Activated T-helper 1 cell treated with anti-CD3 and anti-CD28 coated beads, Interleukin-12 subunit alpha, Interleukin-12 subunit beta, Interleukin-2, Interleukin-4 antibody, amounts not matched to agents 30 ng/mL and 10 ng/mL and 1 ng/mL, durations not matched to agents 14 hours and 24 hours and 36 hours (primary cell): ENCODE measurements at regions not wholly inside any gene's neighbourhood (a gene's known extent, or its start where the extent isn't known, plus 50 kb on each side); places are given as distances from the start of the nearest gene placed in this dataset.
"Not testable (repeated sequence)": the region's sequence is repeated elsewhere in the genome, so short reads cannot be mapped to it uniquely, and the experiment has no call there.

Experiments
- DNase-seq: peaks from one replicate; pipeline ENCODE4 v3.0.0; 2021; ENCODE audit warnings: low spot score
- H3K27ac Mint-ChIP-seq: one replicate; pipeline ENCODE4 v1.8.0; 2021; ENCODE audit warnings: mild to moderate bottlenecking, mixed read lengths
- H3K27me3 Mint-ChIP-seq: one replicate; pipeline ENCODE4 v1.8.0; 2022; ENCODE audit warnings: mild to moderate bottlenecking, moderate library complexity, mixed read lengths; ENCODE audit not compliant: insufficient read depth
- H3K36me3 Mint-ChIP-seq: one replicate; pipeline ENCODE4 v1.8.0; 2021; ENCODE audit warnings: low read depth, mixed read lengths
- H3K4me1 Mint-ChIP-seq: one replicate; pipeline ENCODE4 v1.8.0; 2021; ENCODE audit warnings: low read depth, mixed read lengths
- H3K4me3 Mint-ChIP-seq: one replicate; pipeline ENCODE4 v1.8.0; 2021; ENCODE audit warnings: mild to moderate bottlenecking, moderate library complexity, mixed read lengths
- H3K9me3 Mint-ChIP-seq: one replicate; pipeline ENCODE4 v1.8.0; 2021; ENCODE audit warnings: mixed read lengths
- intact Hi-C: fragments of 100-400 bp; cut with micrococcal nuclease; formaldehyde crosslinking; loops from one replicate; pipeline ENCODE4 v1.15.1; 2024

GRCh38 chr1:164433141-164433817 lies 125.7 kb upstream of the PBX1 start:
- H3K4me1 Mint-ChIP-seq: no peaks in the 10 kb centered on the region
- H3K36me3 Mint-ChIP-seq: no peaks in the 10 kb centered on the region
- no peak overlapping the region for H3K4me3 Mint-ChIP-seq
- H3K27me3 Mint-ChIP-seq: no peaks in the 10 kb centered on the region
- DNase-seq: no peak
- no peaks in the 10 kb centered on the region for H3K9me3 Mint-ChIP-seq
- no peak overlapping the region for H3K27ac Mint-ChIP-seq
- intact Hi-C loops: no loop called here

DNA sequence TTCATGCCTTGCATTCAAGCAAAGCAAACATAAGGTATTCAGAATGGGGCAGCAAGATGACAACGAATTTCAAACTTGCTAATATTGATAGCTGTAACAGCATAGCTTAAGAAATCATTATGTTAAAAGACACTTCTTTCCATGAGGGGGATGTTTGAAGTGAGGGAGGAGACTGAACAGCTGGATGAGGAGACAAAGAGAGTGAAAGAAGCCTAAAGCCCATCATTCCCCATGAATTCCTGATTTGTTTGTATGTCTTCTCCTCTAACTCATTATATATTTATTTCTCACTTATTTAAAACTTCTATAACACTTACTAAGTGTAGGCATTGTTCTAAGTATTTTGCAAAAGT lies 125.2 kb upstream of the PBX1 start:
- no peak overlapping the region for H3K27ac Mint-ChIP-seq
- H3K27me3 Mint-ChIP-seq: no peaks in the 10 kb centered on the region
- intact Hi-C loops: no loop called here
- DNase-seq: no peak
- H3K9me3 Mint-ChIP-seq: no peaks in the 10 kb centered on the region
- no peaks in the 10 kb centered on the region for H3K4me1 Mint-ChIP-seq
- H3K4me3 Mint-ChIP-seq: no peak overlapping the region
- no peaks in the 10 kb centered on the region for H3K36me3 Mint-ChIP-seq

DNA sequence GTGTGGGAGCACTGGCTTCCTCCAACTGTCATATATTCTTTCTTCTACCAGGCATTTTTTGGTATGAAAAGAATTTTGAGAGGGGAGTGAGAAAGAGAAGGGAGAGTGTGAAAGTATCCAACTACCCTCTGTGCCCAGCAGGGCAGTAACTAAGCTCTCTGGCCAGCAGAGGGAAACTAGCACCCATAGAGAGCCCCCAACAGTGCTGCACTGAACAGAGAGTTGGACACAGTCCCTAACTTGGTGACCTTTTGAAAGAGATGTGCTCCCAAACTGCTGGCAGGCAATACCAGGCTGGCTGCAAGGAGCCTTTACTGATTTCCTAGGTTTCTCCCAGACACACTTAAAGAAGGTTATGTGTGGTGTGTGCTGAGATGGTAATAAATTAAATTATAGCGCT lies 118.8 kb upstream of the PBX1 start:
- no peaks in the 10 kb centered on the region for H3K9me3 Mint-ChIP-seq
- no peaks in the 10 kb centered on the region for H3K27me3 Mint-ChIP-seq
- no peaks in the 10 kb centered on the region for H3K4me1 Mint-ChIP-seq
- no peaks in the 10 kb centered on the region for H3K36me3 Mint-ChIP-seq
- H3K4me3 Mint-ChIP-seq: no peak overlapping the region
- no peak for DNase-seq
- no peak overlapping the region for H3K27ac Mint-ChIP-seq
- intact Hi-C loops: no loop called here

GRCh38 chr1:164443166-164443565 lies 115.8 kb upstream of the PBX1 start:
- DNase-seq: no peak
- peaks cover 6% of the 10 kb centered on the region for H3K9me3 Mint-ChIP-seq
- no peaks in the 10 kb centered on the region for H3K4me1 Mint-ChIP-seq
- H3K4me3 Mint-ChIP-seq: no peak overlapping the region
- no peaks in the 10 kb centered on the region for H3K27me3 Mint-ChIP-seq
- H3K27ac Mint-ChIP-seq: no peak overlapping the region
- intact Hi-C loops: no loop called here
- H3K36me3 Mint-ChIP-seq: no peaks in the 10 kb centered on the region

DNA sequence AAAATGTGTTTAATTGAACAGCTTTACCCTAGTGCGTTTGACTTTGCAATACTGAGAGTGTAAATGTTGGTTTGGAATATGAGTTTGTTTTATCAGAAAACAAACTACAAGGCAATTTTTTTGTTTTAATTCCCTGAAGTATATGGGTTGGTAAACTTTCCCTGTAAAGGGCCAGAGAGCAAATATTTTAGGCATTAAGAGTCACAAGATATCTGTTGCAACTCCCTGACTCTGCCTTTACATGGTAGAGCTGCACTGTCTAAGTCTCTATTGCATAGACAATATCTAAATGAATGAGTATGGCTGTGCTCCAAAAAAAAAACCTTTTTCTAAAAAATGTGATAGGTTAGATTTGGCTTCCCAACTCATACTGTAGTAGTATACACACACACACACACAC lies 115.1 kb upstream of the PBX1 start:
- Mint-ChIP-seq H3K36me3 (no peaks in the 10 kb centered on the region), H3K4me3 (no peak overlapping the region), H3K27me3 (no peaks in the 10 kb centered on the region), H3K4me1 (no peaks in the 10 kb centered on the region), H3K27ac (no peak overlapping the region), H3K9me3 (peaks cover 6% of the 10 kb centered on the region)
- intact Hi-C loops: no loop called here
- no peak for DNase-seq

- Mint-ChIP-seq H3K36me3 (no peaks in the 10 kb centered on the region), H3K27me3 (no peaks in the 10 kb centered on the region)
- intact Hi-C loops: no loop called here
Observed at GRCh38 chr1:164446020-164446419, 113.0 kb upstream of the PBX1 start.

GRCh38 chr1:164452549-164452948 lies 106.4 kb upstream of the PBX1 start:
- Mint-ChIP-seq H3K27me3 (no peaks in the 10 kb centered on the region), H3K4me3 (no peak overlapping the region), H3K27ac (no peak overlapping the region), H3K4me1 (no peaks in the 10 kb centered on the region), H3K36me3 (no peaks in the 10 kb centered on the region), H3K9me3 (peaks cover 15% of the 10 kb centered on the region)
- intact Hi-C loops: no loop called here
- no peak for DNase-seq

More at GRCh38 chr1:164446020-164446419, 113.0 kb upstream of the PBX1 start:
- Mint-ChIP-seq H3K4me3 (no peak overlapping the region), H3K27ac (no peak overlapping the region), H3K4me1 (no peaks in the 10 kb centered on the region), H3K9me3 (peaks cover 6% of the 10 kb centered on the region)
- DNase-seq: no peak

DNA sequence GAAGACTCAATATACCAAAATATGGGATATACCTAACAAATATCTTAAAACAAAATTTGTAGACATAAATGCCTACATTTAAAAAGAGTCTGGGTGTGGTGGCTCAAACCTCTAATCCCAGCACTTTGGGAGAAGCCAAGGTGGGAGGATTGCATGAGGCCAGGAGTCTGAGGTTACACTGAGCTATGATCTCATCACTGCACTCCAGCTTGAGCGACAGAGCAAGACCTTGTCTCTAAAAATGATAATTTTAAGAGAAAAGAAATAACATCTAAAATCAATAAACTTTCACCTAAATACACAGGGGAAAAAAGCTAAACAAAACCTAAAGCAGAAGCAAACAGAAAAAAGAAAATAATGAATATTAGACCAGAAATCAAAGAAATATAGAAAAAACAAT lies 102.7 kb upstream of the PBX1 start:
- H3K36me3 Mint-ChIP-seq: no peaks in the 10 kb centered on the region
- H3K27ac Mint-ChIP-seq: no peak overlapping the region
- no peaks in the 10 kb centered on the region for H3K27me3 Mint-ChIP-seq
- H3K4me1 Mint-ChIP-seq: no peaks in the 10 kb centered on the region
- intact Hi-C loops: no loop called here
- no peak overlapping the region for H3K4me3 Mint-ChIP-seq
- no peak for DNase-seq
- H3K9me3 Mint-ChIP-seq: peaks cover 10% of the 10 kb centered on the region

DNA sequence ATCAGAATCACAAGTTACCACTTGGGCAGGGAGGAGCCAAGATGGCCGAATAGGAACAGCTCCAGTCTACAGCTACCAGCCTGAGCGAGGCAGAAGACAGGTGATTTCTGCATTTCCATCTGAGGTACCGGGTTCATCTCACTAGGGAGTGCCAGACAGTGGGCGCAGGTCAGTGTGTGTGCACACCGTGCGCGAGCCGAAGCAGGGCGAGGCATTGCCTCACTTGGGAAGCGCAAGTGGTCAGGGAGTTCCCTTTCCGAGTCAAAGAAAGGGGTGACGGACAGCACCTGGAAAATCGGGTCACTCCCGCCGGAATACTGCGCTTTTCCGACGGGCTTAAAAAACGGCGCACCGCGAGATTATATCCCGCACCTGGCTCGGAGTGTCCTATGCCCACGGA lies 99.8 kb upstream of the PBX1 start:
- H3K27ac Mint-ChIP-seq, H3K4me3 Mint-ChIP-seq, H3K36me3 Mint-ChIP-seq, H3K27me3 Mint-ChIP-seq, intact Hi-C loops, H3K4me1 Mint-ChIP-seq, DNase-seq, H3K9me3 Mint-ChIP-seq: not testable (repeated sequence)

GRCh38 chr1:164466001-164466421 lies 93.0 kb upstream of the PBX1 start:
- Mint-ChIP-seq H3K27ac (no peak overlapping the region), H3K36me3 (no peaks in the 10 kb centered on the region), H3K27me3 (no peaks in the 10 kb centered on the region), H3K4me3 (no peak overlapping the region), H3K4me1 (no peaks in the 10 kb centered on the region), H3K9me3 (peaks cover 5% of the 10 kb centered on the region)
- DNase-seq: no peak
- intact Hi-C loops: no loop called here

- Mint-ChIP-seq H3K36me3 (no peaks in the 10 kb centered on the region), H3K9me3 (peaks cover 5% of the 10 kb centered on the region), H3K4me1 (no peaks in the 10 kb centered on the region), H3K4me3 (no peak overlapping the region), H3K27ac (no peak overlapping the region), H3K27me3 (no peaks in the 10 kb centered on the region)
- intact Hi-C loops: no loop called here
- no peak for DNase-seq
Observed at GRCh38 chr1:164466429-164466828, 92.6 kb upstream of the PBX1 start.

DNA sequence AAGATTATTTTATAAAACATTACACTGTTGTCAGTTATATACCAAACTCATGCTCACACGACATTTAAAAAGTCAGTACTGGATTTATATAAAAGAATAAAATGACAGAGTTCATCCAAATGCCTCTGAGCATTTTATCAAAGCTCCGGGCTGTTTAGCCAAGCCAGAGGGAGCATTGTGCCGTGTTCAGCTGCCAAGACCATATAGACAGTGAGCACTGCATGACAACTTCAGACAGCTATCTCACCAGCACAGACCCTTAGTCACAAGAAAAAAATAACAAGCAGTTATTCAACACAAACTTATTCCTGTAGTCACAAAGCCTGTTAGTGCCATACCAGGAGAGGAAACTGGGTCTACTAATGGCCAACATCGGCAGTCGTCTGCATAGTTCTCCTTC lies 88.0 kb upstream of the PBX1 start:
- Mint-ChIP-seq H3K27me3 (no peaks in the 10 kb centered on the region), H3K9me3 (peaks cover 1% of the 10 kb centered on the region)
- intact Hi-C loops: no loop called here

DNA sequence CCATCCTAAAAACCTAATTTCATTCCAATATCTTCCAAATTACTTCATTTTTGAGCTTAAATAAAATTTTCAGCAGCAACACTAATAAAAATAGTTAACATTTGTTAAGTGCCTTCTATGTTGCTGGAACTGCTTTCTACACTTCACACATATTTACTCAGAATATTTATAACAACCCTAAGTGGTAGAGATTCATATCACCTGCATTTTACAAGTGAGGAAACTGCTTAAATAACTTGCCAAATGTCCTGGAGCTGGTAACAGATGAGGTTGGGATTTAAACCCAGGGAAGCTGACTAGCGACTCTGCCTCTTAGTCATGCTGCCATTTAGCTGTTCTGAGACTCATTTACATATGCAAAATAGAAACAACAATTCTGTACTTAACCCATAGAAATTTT lies 86.1 kb upstream of the PBX1 start:
- no peaks in the 10 kb centered on the region for H3K36me3 Mint-ChIP-seq
- intact Hi-C loops: no loop called here
- no peak overlapping the region for H3K27ac Mint-ChIP-seq
- no peaks in the 10 kb centered on the region for H3K27me3 Mint-ChIP-seq
- H3K4me3 Mint-ChIP-seq: no peak overlapping the region
- no peak for DNase-seq
- H3K4me1 Mint-ChIP-seq: no peaks in the 10 kb centered on the region
- H3K9me3 Mint-ChIP-seq: no peaks in the 10 kb centered on the region

More for the DNA sequence above, 88.0 kb upstream of the PBX1 start:
- H3K4me1 Mint-ChIP-seq: no peaks in the 10 kb centered on the region
- H3K36me3 Mint-ChIP-seq: no peaks in the 10 kb centered on the region
- H3K4me3 Mint-ChIP-seq: no peak overlapping the region
- H3K27ac Mint-ChIP-seq: no peak overlapping the region
- no peak for DNase-seq

DNA sequence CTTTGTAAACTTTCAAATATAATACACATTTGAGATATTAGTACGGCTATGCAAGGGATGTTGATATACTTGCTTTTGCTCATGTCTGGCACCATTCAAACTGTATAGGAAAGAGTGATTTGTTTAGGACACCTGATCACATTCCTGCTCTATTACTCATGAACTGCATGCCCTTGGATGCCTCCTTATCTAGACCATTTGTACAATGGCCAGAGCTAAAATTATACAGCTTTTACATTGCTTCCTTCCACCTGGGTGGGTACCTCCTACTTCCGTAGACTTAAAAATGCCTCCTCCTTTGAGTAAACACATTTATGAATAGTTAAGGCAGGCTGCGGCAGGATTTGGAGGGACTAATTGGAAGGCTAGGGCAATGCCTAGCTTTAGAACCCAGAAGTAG lies 85.4 kb upstream of the PBX1 start:
- Mint-ChIP-seq H3K27me3 (no peaks in the 10 kb centered on the region), H3K4me1 (no peaks in the 10 kb centered on the region), H3K9me3 (no peaks in the 10 kb centered on the region), H3K36me3 (no peaks in the 10 kb centered on the region), H3K4me3 (no peak overlapping the region), H3K27ac (no peak overlapping the region)
- DNase-seq: no peak
- intact Hi-C loops: no loop called here
